Coronary artery (tissue), 2 donors: ENCODE measurements at regions not wholly inside any gene's neighbourhood (a gene's known extent, or its start where the extent isn't known, plus 50 kb on each side); places are given as distances from the start of the nearest gene placed in this dataset.
"Not testable (repeated sequence)": the region's sequence is repeated elsewhere in the genome, so short reads cannot be mapped to it uniquely, and the experiment has no call there.

Experiments used
- DNase-seq: peaks from one replicate; pipeline ENCODE4 v3.0.0-alpha.2; 2017; ENCODE audit warnings: low spot score
- H3K27ac ChIP-seq, 2 donors: fragments of 200-600 bp; sonication (generic); one replicate each; pipeline ENCODE4 v1.5.1; 2016 to 2019
- H3K4me3 ChIP-seq: fragments of 200-600 bp; sonication (generic); 2 replicates; pipeline ENCODE4 v1.5.1; 2016; ENCODE audit warnings: mild to moderate bottlenecking, moderate library complexity
- TF ChIP-seq, protein P1 (sequence below): fragments of 200-600 bp; sonication (generic); IDR thresholded peaks from one replicate; pipeline ENCODE4 v1.5.1; 2019; ENCODE audit warnings: antibody characterized with exemption

DNA sequence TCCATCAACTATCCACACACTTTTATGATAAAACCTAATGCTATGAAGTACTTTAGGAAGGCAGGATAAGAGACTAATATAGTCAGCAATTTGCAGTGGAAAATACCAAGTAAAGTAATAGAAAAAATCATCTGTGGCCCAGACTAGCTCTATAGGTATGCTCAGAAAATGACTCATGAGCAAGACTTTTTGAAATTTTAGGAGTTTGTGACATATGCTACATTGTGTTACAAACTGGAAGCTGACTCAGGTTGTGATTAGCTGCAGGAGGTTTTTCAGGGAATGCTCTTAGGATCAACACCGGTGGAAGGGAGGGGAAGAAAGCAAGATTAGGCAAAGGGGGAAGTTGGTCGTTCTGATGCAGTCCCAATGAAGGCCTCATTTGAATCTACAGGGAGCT is 56.1 kb downstream of the FEZF1 start:
- DNase-seq = no peak
- TF ChIP-seq, protein P1, sequence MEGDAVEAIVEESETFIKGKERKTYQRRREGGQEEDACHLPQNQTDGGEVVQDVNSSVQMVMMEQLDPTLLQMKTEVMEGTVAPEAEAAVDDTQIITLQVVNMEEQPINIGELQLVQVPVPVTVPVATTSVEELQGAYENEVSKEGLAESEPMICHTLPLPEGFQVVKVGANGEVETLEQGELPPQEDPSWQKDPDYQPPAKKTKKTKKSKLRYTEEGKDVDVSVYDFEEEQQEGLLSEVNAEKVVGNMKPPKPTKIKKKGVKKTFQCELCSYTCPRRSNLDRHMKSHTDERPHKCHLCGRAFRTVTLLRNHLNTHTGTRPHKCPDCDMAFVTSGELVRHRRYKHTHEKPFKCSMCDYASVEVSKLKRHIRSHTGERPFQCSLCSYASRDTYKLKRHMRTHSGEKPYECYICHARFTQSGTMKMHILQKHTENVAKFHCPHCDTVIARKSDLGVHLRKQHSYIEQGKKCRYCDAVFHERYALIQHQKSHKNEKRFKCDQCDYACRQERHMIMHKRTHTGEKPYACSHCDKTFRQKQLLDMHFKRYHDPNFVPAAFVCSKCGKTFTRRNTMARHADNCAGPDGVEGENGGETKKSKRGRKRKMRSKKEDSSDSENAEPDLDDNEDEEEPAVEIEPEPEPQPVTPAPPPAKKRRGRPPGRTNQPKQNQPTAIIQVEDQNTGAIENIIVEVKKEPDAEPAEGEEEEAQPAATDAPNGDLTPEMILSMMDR = no peak
- H3K27ac ChIP-seq = no peak overlapping the region
- H3K4me3 ChIP-seq = no peak overlapping the region

- DNase-seq, H3K27ac ChIP-seq, H3K4me3 ChIP-seq: not testable (repeated sequence)
Observed at GRCh38 chr7:122238729-122239128, 65.8 kb downstream of the FEZF1 start.

GRCh38 chr7:122238297-122238696 is 66.3 kb downstream of the FEZF1 start:
- DNase-seq, H3K4me3 ChIP-seq: not testable (repeated sequence)

GRCh38 chr7:122225874-122226273 is 78.7 kb downstream of the FEZF1 start:
- Histone ChIP-seq H3K4me3 (no peak overlapping the region), H3K27ac (no peak overlapping the region)
- TF ChIP-seq, protein P1 = no peak
- DNase-seq = no peak

More at GRCh38 chr7:122238297-122238696, 66.3 kb downstream of the FEZF1 start:
- H3K27ac ChIP-seq = not testable (repeated sequence)

DNA sequence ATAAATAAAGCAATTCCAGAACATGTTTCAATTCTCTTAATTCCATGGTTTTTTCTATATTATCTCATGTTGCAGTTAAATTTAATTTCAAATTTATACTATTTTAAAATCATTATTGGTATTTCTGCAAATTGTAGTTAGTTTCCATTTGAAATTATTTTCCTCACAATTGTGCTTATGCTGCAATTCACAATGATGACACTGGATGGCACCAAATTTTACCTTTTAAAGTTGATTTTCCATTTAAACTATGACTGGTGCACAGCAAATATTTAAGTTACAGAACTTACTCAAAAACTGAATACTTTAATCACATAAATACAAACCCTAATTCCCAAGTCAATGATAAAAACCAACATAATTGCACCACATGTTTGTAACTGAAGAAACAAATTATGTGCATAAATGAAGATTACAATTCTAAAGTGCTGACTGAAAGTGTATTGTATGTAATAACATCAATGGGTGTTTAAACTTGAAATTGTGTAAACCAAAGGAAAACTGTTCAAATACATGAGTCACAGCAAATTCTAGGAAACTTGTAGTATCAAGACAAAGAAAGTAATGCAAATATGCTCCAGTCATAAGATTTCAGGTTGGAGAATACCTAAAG is 75.3 kb upstream of the AASS start:
- TF ChIP-seq, protein P1 = peak; percentile 37
- H3K27ac ChIP-seq = no peak overlapping the region
- no peak for DNase-seq
- H3K4me3 ChIP-seq = no peak overlapping the region

DNA sequence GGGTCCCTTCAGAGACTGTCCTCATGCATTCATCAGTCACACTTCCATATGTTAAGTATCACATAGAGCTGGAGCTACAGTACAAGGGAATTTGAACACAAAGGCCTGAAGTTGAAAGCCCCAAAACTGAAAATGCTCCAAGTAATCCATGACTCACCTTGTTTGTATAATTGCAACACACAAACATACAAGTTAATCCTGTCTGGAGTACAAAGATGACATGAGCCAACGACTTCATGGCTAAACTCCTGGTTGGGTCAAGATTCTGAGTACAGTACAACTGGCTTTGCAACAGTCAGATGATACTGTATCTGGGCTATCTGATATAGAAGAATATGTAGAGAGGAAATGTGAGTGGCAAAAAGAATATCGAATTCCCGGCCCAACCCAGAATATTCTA is 73.1 kb upstream of the AASS start:
- TF ChIP-seq, protein P1 = no peak
- no peak for DNase-seq
- Histone ChIP-seq H3K4me3 (no peak overlapping the region), H3K27ac (no peak overlapping the region)

DNA sequence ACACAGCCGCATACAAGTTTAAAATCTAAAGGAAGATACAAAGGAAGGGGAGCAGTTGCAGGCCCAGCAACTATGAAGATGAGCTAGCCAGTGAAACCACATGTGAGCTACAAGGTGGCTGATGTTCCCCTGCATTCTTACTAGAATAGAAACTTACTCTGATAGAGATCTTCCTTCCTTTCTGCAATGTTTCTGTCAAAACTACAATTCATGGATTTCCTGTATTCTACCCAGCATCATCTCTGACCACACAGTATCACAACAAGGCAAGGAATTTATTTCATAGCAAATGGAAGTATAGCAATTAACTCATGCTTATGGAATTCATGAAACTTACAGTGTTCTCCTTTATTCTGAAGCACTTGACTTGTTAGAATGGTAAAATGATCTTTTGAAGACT is 68.7 kb upstream of the AASS start:
- Histone ChIP-seq H3K27ac (no peak overlapping the region), H3K4me3 (no peak overlapping the region)
- DNase-seq = no peak
- TF ChIP-seq, protein P1 = no peak

DNA sequence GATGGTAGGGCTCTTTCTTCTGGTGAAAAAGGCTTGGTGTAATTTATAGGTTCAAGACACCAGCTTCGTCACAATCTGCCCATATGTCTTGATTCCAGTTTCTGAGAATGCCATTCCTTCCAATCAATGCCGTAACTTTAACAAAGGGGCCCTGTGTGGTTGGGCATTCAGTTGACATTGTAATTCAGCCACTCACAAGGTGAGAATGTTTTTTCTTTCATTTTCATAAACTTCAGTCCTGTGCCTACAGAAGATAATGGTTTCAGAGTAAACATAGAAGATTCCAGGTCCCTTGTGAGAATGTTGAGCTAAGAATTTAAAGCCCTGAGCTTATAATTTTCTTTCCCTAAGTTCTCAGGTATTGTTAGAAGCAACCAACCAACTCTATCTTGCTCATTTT is 67.3 kb upstream of the AASS start:
- Histone ChIP-seq H3K4me3 (no peak overlapping the region), H3K27ac (no peak overlapping the region)
- TF ChIP-seq, protein P1 = no peak
- DNase-seq = no peak
